ENCODE measurements at regions not wholly inside any gene's neighbourhood (a gene's known extent, or its start where the extent isn't known, plus 50 kb on each side); places are given as distances from the start of the nearest gene placed in this dataset.
"Not testable (repeated sequence)": the region's sequence is repeated elsewhere in the genome, so short reads cannot be mapped to it uniquely, and the experiment has no call there.

GRCh38 chr12:102344691-102345090, 135.7 kb downstream of the IGF1 start:
- DNase-seq, result no peak

GRCh38 chr12:102343361-102344121, 136.8 kb downstream of the IGF1 start:
- DNase-seq, result no peak

GRCh38 chr12:102342281-102343006, 137.9 kb downstream of the IGF1 start:
- DNase-seq, result no peak

GRCh38 chr12:102334765-102335164, 137.1 kb upstream of the PMCH start:
- DNase-seq, result no peak

- no peak for DNase-seq
These were observed 133.8 kb upstream of the PMCH start for GRCh38 chr12:102331419-102331818.

- DNase-seq, result no peak
These were observed 132.2 kb upstream of the PMCH start for GRCh38 chr12:102329883-102330282.

- no peak for DNase-seq
These were observed 129.3 kb upstream of the PMCH start for GRCh38 chr12:102326982-102327381.

GRCh38 chr12:102325108-102325507, 127.5 kb upstream of the PMCH start:
- DNase-seq, result not testable (repeated sequence)

- no peak for DNase-seq
These were observed 126.2 kb upstream of the PMCH start for GRCh38 chr12:102323799-102324198.

- no peak for DNase-seq
These were observed 124.6 kb upstream of the PMCH start for GRCh38 chr12:102322254-102322653.

GRCh38 chr12:102321305-102322082, 123.9 kb upstream of the PMCH start:
- DNase-seq, result no peak

- DNase-seq, result no peak
These were observed 119.5 kb upstream of the PMCH start for GRCh38 chr12:102317155-102317554.

- DNase-seq, result no peak
These were observed 119.1 kb upstream of the PMCH start for GRCh38 chr12:102316723-102317122.

GRCh38 chr12:102314821-102315220, 117.2 kb upstream of the PMCH start:
- no peak for DNase-seq

- DNase-seq, result not testable (repeated sequence)
These were observed 115.7 kb upstream of the PMCH start for GRCh38 chr12:102313116-102313971.

- no peak for DNase-seq
These were observed 107.9 kb upstream of the PMCH start for GRCh38 chr12:102305486-102305885.

- not testable (repeated sequence) for DNase-seq
These were observed 107.0 kb upstream of the PMCH start for GRCh38 chr12:102304667-102305066.

GRCh38 chr12:102302553-102302952, 104.9 kb upstream of the PMCH start:
- no peak for DNase-seq

GRCh38 chr12:102301547-102301946, 103.9 kb upstream of the PMCH start:
- no peak for DNase-seq

- DNase-seq, result peak; percentile 69 to 72
These were observed 103.3 kb upstream of the PMCH start for GRCh38 chr12:102300824-102301461.

GRCh38 chr12:102299731-102300130, 102.1 kb upstream of the PMCH start:
- DNase-seq, result no peak

- DNase-seq, result no peak
These were observed 100.4 kb upstream of the PMCH start for GRCh38 chr12:102298022-102298421.

Data from Kasumi-1 (cell line).